OCI-LY3 (cell line): ENCODE measurements at regions not wholly inside any gene's neighbourhood (a gene's known extent, or its start where the extent isn't known, plus 50 kb on each side); places are given as distances from the start of the nearest gene placed in this dataset.

Experiments
- CTCF ChIP-seq: fragments of 200-600, 300-600 bp; sonication (generic); IDR thresholded peaks from 2 replicates; pipeline ENCODE4 v1.5.1; 2014; ENCODE audit warnings: antibody characterized with exemption, low read length, low read depth
- EZH2phosphoT487 ChIP-seq: fragments of 200-600 bp; shearing (Covaris generic); IDR thresholded peaks from 2 replicates; pipeline ENCODE4 v1.6.1; 2018; ENCODE audit warnings: antibody characterized with exemption, mixed run types, low read depth

DNA sequence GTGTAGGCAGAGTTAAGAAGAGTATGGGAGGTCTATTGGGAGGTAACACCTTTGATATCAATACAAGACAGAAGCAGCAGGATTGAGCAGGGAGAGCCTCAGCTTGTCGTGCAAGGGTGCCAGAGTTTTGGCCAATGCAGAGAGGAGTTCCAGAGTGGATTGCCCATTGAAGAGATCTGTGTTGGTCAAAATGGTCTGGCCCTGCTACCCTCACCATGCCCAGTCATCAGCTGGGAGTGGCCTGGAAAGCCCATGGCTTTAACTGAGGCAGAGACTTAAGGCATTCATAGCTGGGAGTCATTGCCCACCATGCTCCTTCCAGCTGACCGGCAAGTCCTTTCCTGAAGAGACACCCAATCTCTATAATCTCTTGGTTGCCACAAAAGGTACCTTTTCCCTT, 271.3 kb downstream of the ABHD5 start:
- TF ChIP-seq CTCF, result no peak
- TF ChIP-seq EZH2phosphoT487, result no peak
